Fibroblast of villous mesenchyme (primary cell): ENCODE measurements at regions not wholly inside any gene's neighbourhood (a gene's known extent, or its start where the extent isn't known, plus 50 kb on each side); places are given as distances from the start of the nearest gene placed in this dataset.

Source experiments
- DNase-seq: peaks from one replicate; pipeline ENCODE4 v3.0.0-alpha.2; 2010; ENCODE audit warnings: low read depth
- H3K4me3 ChIP-seq: 2 replicates; pipeline ENCODE4 v1.5.1; 2011; ENCODE audit warnings: low read depth, mild to moderate bottlenecking, low read length
- CTCF ChIP-seq: IDR thresholded peaks from 2 replicates; pipeline ENCODE4 v1.5.1; 2012; ENCODE audit warnings: low read depth, mild to moderate bottlenecking, low read length; ENCODE audit not compliant: insufficient read depth

GRCh38 chr16:86799367-86799766, 221.0 kb downstream of the FOXL1 start:
- TF ChIP-seq CTCF: no peak
- no peak overlapping the region for H3K4me3 ChIP-seq
- DNase-seq: no peak

- TF ChIP-seq CTCF: no peak
- no peak for DNase-seq
- H3K4me3 ChIP-seq: no peak overlapping the region
Measured at GRCh38 chr16:86800894-86801293, 222.5 kb downstream of the FOXL1 start.

- TF ChIP-seq CTCF: no peak
- no peak for DNase-seq
- H3K4me3 ChIP-seq: no peak overlapping the region
Measured at GRCh38 chr16:86802013-86802412, 223.7 kb downstream of the FOXL1 start.

GRCh38 chr16:86805188-86805587, 226.8 kb downstream of the FOXL1 start:
- H3K4me3 ChIP-seq: no peak overlapping the region
- TF ChIP-seq CTCF: no peak
- DNase-seq: no peak

GRCh38 chr16:86806181-86806837, 228.0 kb downstream of the FOXL1 start:
- DNase-seq: no peak
- no peak overlapping the region for H3K4me3 ChIP-seq
- no peak for TF ChIP-seq CTCF

GRCh38 chr16:86806838-86807351, 228.5 kb downstream of the FOXL1 start:
- no peak for DNase-seq
- TF ChIP-seq CTCF: no peak
- H3K4me3 ChIP-seq: no peak overlapping the region
